Trophoblast cell (in vitro differentiated cells and primary cell): ENCODE measurements at regions not wholly inside any gene's neighbourhood (a gene's known extent, or its start where the extent isn't known, plus 50 kb on each side); places are given as distances from the start of the nearest gene placed in this dataset.

ENCODE experiments used
- DNase-seq, 2 donors: peaks; one replicate each; pipeline ENCODE4 v3.0.0-alpha.2; 2016
- H2AFZ ChIP-seq: 2 replicates; pipeline ENCODE4 v1.6.1; 2013; ENCODE audit warnings: low read length, moderate library complexity, mild to moderate bottlenecking; ENCODE audit not compliant: insufficient read depth, poor library complexity
- H2AK5ac ChIP-seq: 2 replicates; pipeline ENCODE4 v1.6.1; 2013; ENCODE audit warnings: mild to moderate bottlenecking, low read length
- H2BK120ac ChIP-seq: 2 replicates; pipeline ENCODE4 v1.6.1; 2013; ENCODE audit warnings: low read length, mild to moderate bottlenecking, moderate library complexity; ENCODE audit not compliant: insufficient read depth, poor library complexity
- H2BK12ac ChIP-seq: 2 replicates; pipeline ENCODE4 v1.6.1; 2013; ENCODE audit warnings: mild to moderate bottlenecking, low read length, moderate library complexity
- H2BK5ac ChIP-seq: 2 replicates; pipeline ENCODE4 v1.6.1; 2013; ENCODE audit warnings: low read length, low read depth, moderate library complexity, mild to moderate bottlenecking; ENCODE audit not compliant: poor library complexity
- H3K14ac ChIP-seq: 2 replicates; pipeline ENCODE4 v1.6.1; 2013; ENCODE audit warnings: mild to moderate bottlenecking, low read length
- H3K18ac ChIP-seq: 2 replicates; pipeline ENCODE4 v1.6.1; 2013; ENCODE audit warnings: mild to moderate bottlenecking, low read length
- H3K23ac ChIP-seq: 2 replicates; pipeline ENCODE4 v1.6.1; 2013; ENCODE audit warnings: low read length
- H3K27ac ChIP-seq: 2 replicates; pipeline ENCODE4 v1.5.1; 2013; ENCODE audit warnings: low read depth, mild to moderate bottlenecking, inconsistent platforms, low read length, moderate library complexity
- H3K27me3 ChIP-seq: 2 replicates; pipeline ENCODE4 v1.6.1; 2013; ENCODE audit warnings: inconsistent platforms, mild to moderate bottlenecking, low read length, moderate library complexity; ENCODE audit not compliant: insufficient read depth
- H3K36me3 ChIP-seq, 2 experiments: 1 replicate in 1 of 2; 2 replicates in 1 of 2; pipeline ENCODE4 v1.6.1; 2013; ENCODE audit warnings: low read length in 2 of 2, mild to moderate bottlenecking in 2 of 2, moderate library complexity in 1 of 2; ENCODE audit not compliant: insufficient read depth in 2 of 2, control insufficient read depth in 1 of 2
- H3K4ac ChIP-seq: 2 replicates; pipeline ENCODE4 v1.6.1; 2013; ENCODE audit warnings: low read depth, mild to moderate bottlenecking, low read length, moderate library complexity
- H3K4me1 ChIP-seq, 2 experiments: 1 replicate in 1 of 2; 2 replicates in 1 of 2; pipeline ENCODE4 v1.6.1; 2013; ENCODE audit warnings: low read length in 2 of 2, mild to moderate bottlenecking in 2 of 2, moderate library complexity in 1 of 2; ENCODE audit not compliant: insufficient read depth in 2 of 2, control insufficient read depth in 1 of 2
- H3K4me2 ChIP-seq: 2 replicates; pipeline ENCODE4 v1.6.1; 2013; ENCODE audit warnings: inconsistent platforms, mild to moderate bottlenecking, low read length, moderate library complexity
- H3K4me3 ChIP-seq: 2 replicates; pipeline ENCODE4 v1.5.1; 2013; ENCODE audit warnings: mild to moderate bottlenecking, low read depth, low read length, inconsistent platforms
- H3K79me1 ChIP-seq: one replicate; pipeline ENCODE4 v1.6.1; 2013; ENCODE audit warnings: low read length
- H3K79me2 ChIP-seq: 2 replicates; pipeline ENCODE4 v1.6.1; 2013; ENCODE audit warnings: low read length, mild to moderate bottlenecking; ENCODE audit not compliant: control insufficient read depth, insufficient read depth, poor library complexity
- H3K9ac ChIP-seq: 2 replicates; pipeline ENCODE4 v1.6.1; 2013; ENCODE audit warnings: mild to moderate bottlenecking, low read length
- H3K9me3 ChIP-seq: 2 replicates; pipeline ENCODE4 v1.6.1; 2013; ENCODE audit warnings: low read depth, mild to moderate bottlenecking, control low read depth, inconsistent platforms, low read length; ENCODE audit not compliant: insufficient read depth
- H4K12ac ChIP-seq: 2 replicates; pipeline ENCODE4 v1.6.1; 2013; ENCODE audit warnings: low read depth, mild to moderate bottlenecking, low read length, moderate library complexity
- H4K8ac ChIP-seq: 2 replicates; pipeline ENCODE4 v1.6.1; 2013; ENCODE audit warnings: low read depth, mild to moderate bottlenecking, low read length, moderate library complexity
- H4K91ac ChIP-seq: one replicate; pipeline ENCODE4 v1.6.1; 2013; ENCODE audit warnings: low read depth, mild to moderate bottlenecking, low read length, moderate library complexity
- WGBS: extraction: QIAGEN DNeasy Blood & Tissue Kit; methylation state at CpG from one replicate; pipeline ENCODE4 v1.1.7; 2013; ENCODE audit warnings: missing lambda C conversion rate; ENCODE audit not compliant: insufficient read length, insufficient coverage; ENCODE audit errors: extremely low coverage; 5-methylcytosine and 5-hydroxymethylcytosine counted together

- H3K18ac ChIP-seq, result no peak overlapping the region
- H3K23ac ChIP-seq, result no peak overlapping the region
- no peaks in the 10 kb centered on the region for H3K79me2 ChIP-seq
- H3K9ac ChIP-seq, result no peak overlapping the region
- DNase-seq, result peak in 1 of 2 donors; percentile 7
- no peak overlapping the region for H4K12ac ChIP-seq
- H3K4me2 ChIP-seq, result no peak overlapping the region
- no peak overlapping the region for H3K4me3 ChIP-seq
- H3K4me1 ChIP-seq, result no peaks in the 10 kb centered on the region
- H4K8ac ChIP-seq, result no peak overlapping the region
- H3K9me3 ChIP-seq, result no peaks in the 10 kb centered on the region
- no peak overlapping the region for H2AFZ ChIP-seq
- no peaks in the 10 kb centered on the region for H3K79me1 ChIP-seq
- no peak overlapping the region for H3K14ac ChIP-seq
- H4K91ac ChIP-seq, result no peak overlapping the region
- WGBS, result no CpG with 5 or more reads among the region's 3 CpGs
- no peak overlapping the region for H2BK120ac ChIP-seq
- no peak overlapping the region for H2BK5ac ChIP-seq
- H3K27me3 ChIP-seq, result no peaks in the 10 kb centered on the region
- H2AK5ac ChIP-seq, result no peak overlapping the region
- no peak overlapping the region for H3K27ac ChIP-seq
- no peaks in the 10 kb centered on the region for H3K36me3 ChIP-seq
- H3K4ac ChIP-seq, result no peak overlapping the region
- no peak overlapping the region for H2BK12ac ChIP-seq
Observed at GRCh38 chr18:26723981-26724380, 141.5 kb downstream of the AQP4 start.

- no peak overlapping the region for H3K4me2 ChIP-seq
- no peaks in the 10 kb centered on the region for H3K27me3 ChIP-seq
- H3K18ac ChIP-seq, result no peak overlapping the region
- H3K4me1 ChIP-seq, result no peaks in the 10 kb centered on the region
- no peaks in the 10 kb centered on the region for H3K9me3 ChIP-seq
- H2BK5ac ChIP-seq, result no peak overlapping the region
- H4K91ac ChIP-seq, result no peak overlapping the region
- H3K23ac ChIP-seq, result no peak overlapping the region
- H3K4ac ChIP-seq, result no peak overlapping the region
- no peaks in the 10 kb centered on the region for H3K36me3 ChIP-seq
- no peak overlapping the region for H4K12ac ChIP-seq
- no peak overlapping the region for H3K14ac ChIP-seq
- H3K79me1 ChIP-seq, result no peaks in the 10 kb centered on the region
- H3K27ac ChIP-seq, result no peak overlapping the region
- H2AK5ac ChIP-seq, result no peak overlapping the region
- H4K8ac ChIP-seq, result no peak overlapping the region
- no CpG with 5 or more reads among the region's 2 CpGs for WGBS
- H3K4me3 ChIP-seq, result no peak overlapping the region
- no peak overlapping the region for H2BK12ac ChIP-seq
- no peak overlapping the region for H3K9ac ChIP-seq
- H2BK120ac ChIP-seq, result no peak overlapping the region
- H2AFZ ChIP-seq, result no peak overlapping the region
- no peak for DNase-seq
- no peaks in the 10 kb centered on the region for H3K79me2 ChIP-seq
Observed at GRCh38 chr18:26722565-26722931, 143.0 kb downstream of the AQP4 start.

DNA sequence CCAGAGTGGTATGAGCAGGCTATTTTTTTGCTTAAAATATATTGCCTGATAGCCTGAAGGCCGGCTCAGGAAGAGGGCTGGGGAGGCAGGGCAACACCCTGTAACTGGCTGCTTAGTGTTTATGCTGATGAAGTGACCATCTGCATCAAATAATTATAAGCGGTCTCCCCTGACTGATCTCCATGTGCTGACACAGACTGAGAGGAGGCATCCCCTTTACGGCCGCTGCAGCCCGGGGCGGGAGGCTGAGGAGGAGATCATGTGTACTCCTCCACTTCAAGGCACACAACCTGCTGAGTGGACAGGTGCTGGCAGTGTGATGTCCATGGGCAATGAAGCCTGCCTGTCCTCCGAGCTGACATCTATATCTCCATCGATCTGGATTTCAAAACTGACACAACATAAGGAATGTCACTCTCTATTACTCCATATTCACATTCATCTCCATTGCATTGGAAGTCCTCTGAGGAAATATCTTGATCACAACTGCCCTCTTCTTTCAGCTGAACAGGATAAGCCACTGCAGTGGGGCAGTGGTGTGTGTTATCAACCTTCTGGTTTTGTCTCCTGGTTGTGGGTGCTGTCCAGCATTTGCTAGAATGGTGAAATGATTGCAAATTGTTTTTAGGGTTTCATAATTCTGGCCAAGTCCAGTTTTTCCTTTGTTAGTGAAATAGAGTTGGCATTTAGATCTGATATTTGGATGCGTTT is 143.5 kb downstream of the AQP4 start:
- no peak overlapping the region for H3K27ac ChIP-seq

DNA sequence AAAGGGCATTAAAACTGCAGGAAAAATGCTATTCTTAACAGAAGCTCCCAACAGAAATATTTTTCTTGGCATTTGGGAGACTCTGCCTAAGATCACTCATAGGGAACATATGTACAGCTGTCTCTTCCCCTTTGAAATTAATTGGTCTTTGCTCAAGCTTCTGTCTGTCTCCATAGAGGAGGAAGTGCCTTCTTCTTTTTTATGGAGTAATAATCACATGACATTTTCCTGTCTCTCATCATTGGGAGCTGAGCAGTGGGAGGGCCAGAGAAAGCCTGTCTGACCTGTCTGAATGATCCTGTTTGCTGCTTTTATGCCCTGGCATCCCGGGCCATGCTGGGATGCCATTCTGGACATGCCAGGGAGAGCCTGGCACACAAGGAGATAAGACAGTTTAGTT is 145.6 kb downstream of the AQP4 start:
- H3K4me1 ChIP-seq, result no peaks in the 10 kb centered on the region
- no peak overlapping the region for H3K9ac ChIP-seq
- H4K12ac ChIP-seq, result no peak overlapping the region
- no peak overlapping the region for H3K27ac ChIP-seq
- H2BK120ac ChIP-seq, result no peak overlapping the region
- H3K18ac ChIP-seq, result no peak overlapping the region
- no peak overlapping the region for H2AK5ac ChIP-seq
- H4K8ac ChIP-seq, result no peak overlapping the region
- WGBS, result no CpG with 5 or more reads among the region's 1 CpG
- no peak overlapping the region for H2BK5ac ChIP-seq
- no peaks in the 10 kb centered on the region for H3K79me2 ChIP-seq
- H3K4ac ChIP-seq, result no peak overlapping the region
- no peak overlapping the region for H3K4me3 ChIP-seq
- no peak overlapping the region for H4K91ac ChIP-seq
- H3K14ac ChIP-seq, result no peak overlapping the region
- no peaks in the 10 kb centered on the region for H3K79me1 ChIP-seq
- no peak overlapping the region for H3K4me2 ChIP-seq
- H2BK12ac ChIP-seq, result no peak overlapping the region
- H2AFZ ChIP-seq, result no peak overlapping the region
- H3K36me3 ChIP-seq, result no peaks in the 10 kb centered on the region
- H3K9me3 ChIP-seq, result no peaks in the 10 kb centered on the region
- no peak for DNase-seq
- H3K27me3 ChIP-seq, result no peaks in the 10 kb centered on the region
- H3K23ac ChIP-seq, result no peak overlapping the region

More for the DNA sequence above, 143.5 kb downstream of the AQP4 start:
- Histone ChIP-seq H4K12ac (no peak overlapping the region), H3K27me3 (no peaks in the 10 kb centered on the region), H3K9me3 (no peaks in the 10 kb centered on the region), H3K36me3 (no peaks in the 10 kb centered on the region), H4K91ac (no peak overlapping the region), H2BK5ac (no peak overlapping the region), H3K79me1 (no peaks in the 10 kb centered on the region), H3K18ac (no peak overlapping the region), H2BK120ac (no peak overlapping the region), H3K9ac (no peak overlapping the region), H3K4me1 (no peaks in the 10 kb centered on the region), H3K4me3 (no peak overlapping the region), H2AFZ (no peak overlapping the region), H3K14ac (no peak overlapping the region), H3K79me2 (no peaks in the 10 kb centered on the region), H4K8ac (no peak overlapping the region), H2AK5ac (no peak overlapping the region), H3K4me2 (no peak overlapping the region), H2BK12ac (no peak overlapping the region), H3K4ac (no peak overlapping the region), H3K23ac (no peak overlapping the region)
- no CpG with 5 or more reads among the region's 9 CpGs for WGBS
- DNase-seq, result no peak
